Testis (tissue), 2 donors: ENCODE measurements at regions not wholly inside any gene's neighbourhood (a gene's known extent, or its start where the extent isn't known, plus 50 kb on each side); places are given as distances from the start of the nearest gene placed in this dataset.

ENCODE experiments used
- CTCF ChIP-seq, 3 experiments: fragments of 450-650 bp in 2 of 3; fragments of 200-600 bp in 1 of 3; sonication (generic) in 1 of 3; IDR thresholded peaks; one replicate each; pipeline ENCODE4 v1.5.1; 2016 to 2019; ENCODE audit warnings: antibody characterized with exemption in 3 of 3, mild to moderate bottlenecking in 2 of 3, moderate library complexity in 1 of 3
- POLR2A ChIP-seq: fragments of 450-650 bp; IDR thresholded peaks from one replicate; pipeline ENCODE4 v1.6.1; 2017; ENCODE audit warnings: antibody characterized with exemption, mild to moderate bottlenecking, moderate library complexity

- TF ChIP-seq CTCF (IDR thresholded peaks at IDR 0.05) (no peak), POLR2A (no peak)
These were observed 460.5 kb upstream of the CD180 start for GRCh38 chr5:67657055-67657454.
